HG02870 (cell line): ENCODE measurements at regions not wholly inside any gene's neighbourhood (a gene's known extent, or its start where the extent isn't known, plus 50 kb on each side); places are given as distances from the start of the nearest gene placed in this dataset.

ENCODE experiments used
- ATAC-seq: cut with Tn5 transposase; IDR thresholded peaks from one replicate; pipeline ENCODE4 v1.9.1; 2021; ENCODE audit warnings: mild to moderate bottlenecking, moderate library complexity; ENCODE audit not compliant: unreplicated experiment

DNA sequence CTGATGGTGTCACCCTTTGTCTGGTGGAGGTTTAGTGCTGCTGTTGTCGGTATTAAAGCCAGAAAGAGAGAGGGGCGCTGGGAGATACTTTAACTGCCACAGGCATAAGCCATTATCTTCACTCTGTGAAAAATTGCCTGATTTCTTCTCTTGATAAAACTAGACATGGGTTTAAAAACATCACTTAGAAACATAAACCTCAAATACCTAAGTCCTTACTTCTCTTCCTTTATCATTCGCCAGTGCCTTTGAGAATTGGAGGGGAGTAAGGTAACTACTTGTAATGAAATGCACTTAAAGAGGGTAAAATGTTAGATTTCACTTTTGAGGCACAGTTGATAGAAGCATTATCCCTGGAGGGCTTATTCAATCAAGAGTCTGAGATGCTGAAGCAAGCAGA is 434.5 kb downstream of the OLFM4 start:
- ATAC-seq: no peak

DNA sequence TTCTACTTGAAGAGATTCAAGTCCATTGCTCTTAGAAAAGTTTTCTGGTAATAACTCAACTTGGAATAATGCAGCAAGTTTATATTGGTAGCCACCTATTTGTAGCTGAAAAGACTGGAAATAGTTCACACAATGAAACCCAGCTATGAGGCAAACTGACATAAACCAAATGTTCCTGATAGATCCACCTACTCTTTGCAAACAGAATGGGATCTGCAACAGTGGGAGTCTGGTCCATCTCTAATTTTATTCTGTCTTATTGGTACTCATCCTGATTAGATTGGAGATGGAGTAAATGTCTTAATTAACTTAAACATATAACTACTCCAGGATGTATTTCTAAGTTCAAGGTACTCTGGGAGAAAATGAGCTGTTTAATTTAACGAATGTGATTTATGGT is 438.0 kb downstream of the OLFM4 start:
- no peak for ATAC-seq

- ATAC-seq: no peak
Observed at GRCh38 chr13:53473397-53473796, 444.8 kb downstream of the OLFM4 start.

- no peak for ATAC-seq
Observed at GRCh38 chr13:53474878-53475277, 446.3 kb downstream of the OLFM4 start.

GRCh38 chr13:53490752-53491151 is 462.1 kb downstream of the OLFM4 start:
- no peak for ATAC-seq

GRCh38 chr13:53494406-53494805 is 465.8 kb downstream of the OLFM4 start:
- no peak for ATAC-seq

DNA sequence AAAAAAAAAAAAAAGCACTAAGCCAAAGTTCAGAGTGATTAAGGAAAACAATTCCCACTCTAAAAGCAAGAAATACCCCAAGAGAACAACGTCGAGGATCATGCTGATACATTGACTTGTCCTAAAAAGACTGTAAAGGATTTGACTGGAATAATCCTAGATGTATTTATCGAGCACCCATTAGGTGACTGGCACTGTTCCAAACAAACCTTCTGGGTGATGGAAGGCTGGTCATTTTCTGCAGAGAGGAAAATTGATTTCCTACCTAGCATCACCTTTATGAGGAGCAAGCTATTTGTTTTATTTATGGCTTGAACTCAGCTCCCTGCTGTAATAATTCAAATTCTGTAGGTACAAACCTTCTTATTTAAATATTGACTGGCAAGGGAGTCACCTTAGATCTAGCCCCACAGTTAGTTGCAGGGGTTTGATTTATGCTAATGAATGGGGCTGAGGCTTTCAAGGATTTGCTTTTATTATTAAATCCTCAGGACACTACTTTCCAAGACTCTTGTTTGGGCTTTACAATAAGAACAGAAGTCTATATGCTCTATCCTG is 471.0 kb downstream of the OLFM4 start:
- ATAC-seq: no peak

GRCh38 chr13:53501387-53501786 is 472.8 kb downstream of the OLFM4 start:
- no peak for ATAC-seq

GRCh38 chr13:53507741-53508140 is 479.1 kb downstream of the OLFM4 start:
- no peak for ATAC-seq

- ATAC-seq: no peak
Observed at GRCh38 chr13:53512635-53513034, 484.0 kb downstream of the OLFM4 start.

GRCh38 chr13:53513226-53513625 is 484.6 kb downstream of the OLFM4 start:
- no peak for ATAC-seq

GRCh38 chr13:53520132-53520531 is 491.5 kb downstream of the OLFM4 start:
- ATAC-seq: no peak

- no peak for ATAC-seq
Observed at GRCh38 chr13:53522034-53522433, 493.4 kb downstream of the OLFM4 start.

- ATAC-seq: no peak
Observed at GRCh38 chr13:53537586-53537985, 509.0 kb downstream of the OLFM4 start.

DNA sequence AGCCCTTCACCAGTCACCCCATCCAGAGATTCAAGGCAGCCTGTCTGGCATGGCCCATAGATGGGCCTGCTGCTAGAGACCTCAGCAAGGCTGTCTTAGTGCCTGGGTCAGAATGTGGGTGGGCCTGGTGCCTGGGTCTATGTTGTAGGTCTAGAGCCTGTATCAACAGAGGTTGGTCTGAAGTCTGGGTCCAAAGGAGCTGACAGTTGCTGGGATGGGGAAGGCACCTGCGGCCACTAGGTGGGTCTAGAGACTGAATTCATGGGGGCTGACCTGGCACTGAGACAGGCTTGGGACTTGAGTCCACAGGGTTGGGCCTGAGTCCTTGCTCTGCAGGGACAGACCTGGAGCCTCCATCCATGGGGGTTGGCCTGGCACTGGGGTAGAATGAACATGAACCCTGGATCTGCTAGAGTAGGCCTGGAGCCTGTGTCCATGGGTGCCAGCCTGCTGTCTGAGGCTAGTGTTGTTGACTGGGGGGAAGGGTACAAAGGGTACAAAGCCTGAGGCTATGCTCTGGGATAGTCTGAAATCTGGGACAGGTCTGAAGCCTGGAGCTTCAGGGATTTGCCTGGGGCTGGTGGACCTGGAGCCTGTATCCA is 516.8 kb downstream of the OLFM4 start:
- ATAC-seq: no peak

DNA sequence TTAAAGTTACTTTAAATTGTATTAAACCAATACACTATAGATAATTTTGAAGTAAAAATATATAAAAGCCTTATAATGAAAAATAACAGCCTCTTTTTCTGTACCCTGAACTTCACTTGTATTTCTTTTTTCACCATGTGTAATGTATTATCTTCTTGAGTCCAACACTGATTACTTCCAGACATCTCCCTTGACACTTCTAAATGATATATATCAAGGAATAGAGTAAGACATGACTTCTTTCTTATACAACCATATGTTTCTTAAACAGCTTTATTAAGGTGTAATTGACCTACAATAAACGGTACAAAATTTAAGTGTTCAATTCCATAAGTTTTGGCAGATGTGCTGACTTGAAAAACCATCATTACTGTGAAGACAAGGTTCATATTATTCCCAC is 531.9 kb downstream of the OLFM4 start:
- no peak for ATAC-seq

GRCh38 chr13:53562419-53562818 is 533.8 kb downstream of the OLFM4 start:
- no peak for ATAC-seq

DNA sequence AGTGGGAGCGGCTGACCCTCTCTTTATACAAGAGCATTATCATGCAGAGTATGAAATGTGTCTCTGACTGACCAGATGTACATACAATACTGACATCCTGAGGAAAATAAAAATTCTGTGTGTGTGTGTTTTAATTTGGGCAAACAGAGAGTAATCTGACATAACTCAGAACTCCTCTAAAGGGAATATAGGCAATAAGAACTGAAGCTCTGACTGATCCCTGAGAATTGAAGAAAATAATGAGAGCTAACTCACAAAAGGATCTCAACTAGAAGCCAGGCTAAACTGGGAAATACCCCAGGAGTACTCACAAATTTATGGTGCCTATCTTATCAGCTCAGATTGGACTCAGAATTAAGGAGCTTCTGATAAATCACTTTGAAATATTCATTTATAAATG is 539.9 kb downstream of the OLFM4 start:
- ATAC-seq: no peak

DNA sequence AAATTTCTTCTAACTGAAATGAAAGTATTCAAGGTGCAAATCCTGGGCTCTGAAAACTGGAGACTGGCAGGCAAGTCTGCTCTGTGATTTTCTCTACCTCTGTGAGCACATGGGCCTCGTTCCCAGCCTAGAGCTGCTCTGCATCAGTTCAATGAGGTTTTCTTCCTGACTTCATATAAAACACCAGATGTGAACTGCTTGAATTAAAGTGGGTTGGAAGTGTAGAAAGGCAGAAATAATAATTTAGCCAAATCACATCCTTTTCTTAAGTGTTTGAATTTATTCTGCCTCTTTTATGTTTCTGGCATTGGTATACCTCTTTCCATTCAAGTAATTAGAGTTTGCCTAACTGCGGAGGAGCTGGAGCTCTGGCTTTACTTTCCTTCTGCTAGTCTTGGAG is 540.8 kb downstream of the OLFM4 start:
- ATAC-seq: no peak

DNA sequence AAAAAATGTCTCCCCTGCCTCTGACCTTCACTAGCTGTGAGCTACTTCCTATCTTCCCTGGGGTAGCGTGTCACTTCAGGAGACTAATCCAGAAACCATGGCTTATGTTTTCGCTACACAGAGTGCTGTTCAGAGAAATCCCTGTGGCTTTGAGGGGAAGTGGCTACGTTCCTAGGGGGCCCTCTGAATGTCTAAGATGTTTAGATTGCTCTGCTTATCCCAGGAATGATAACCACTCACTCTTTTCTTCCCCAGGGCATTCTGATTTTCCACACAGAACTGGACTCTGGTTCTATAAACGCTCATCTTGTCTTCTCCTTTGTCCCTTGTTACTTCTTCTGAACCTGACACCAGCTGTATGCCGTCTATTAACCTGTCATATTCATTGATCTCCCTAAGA is 572.5 kb downstream of the OLFM4 start:
- no peak for ATAC-seq

DNA sequence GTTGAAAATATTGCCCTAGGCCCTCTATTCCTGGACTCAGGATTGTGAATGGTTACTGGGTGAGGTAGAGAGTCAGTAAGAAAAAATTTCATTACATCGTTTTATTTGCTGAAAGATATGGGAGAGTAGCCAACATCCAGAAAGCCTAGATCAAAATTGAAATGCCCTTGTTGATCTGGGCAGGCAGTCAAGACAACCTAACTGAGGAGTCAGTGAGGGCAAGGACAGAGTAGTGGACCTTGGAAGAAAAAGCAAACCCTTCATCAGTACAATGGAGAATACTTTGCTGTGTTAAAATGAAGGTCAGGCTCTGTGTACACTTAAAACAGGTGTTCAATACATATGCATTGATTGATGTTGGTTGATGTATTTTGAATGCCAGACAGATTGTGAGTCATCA is 576.7 kb downstream of the OLFM4 start:
- ATAC-seq: no peak

DNA sequence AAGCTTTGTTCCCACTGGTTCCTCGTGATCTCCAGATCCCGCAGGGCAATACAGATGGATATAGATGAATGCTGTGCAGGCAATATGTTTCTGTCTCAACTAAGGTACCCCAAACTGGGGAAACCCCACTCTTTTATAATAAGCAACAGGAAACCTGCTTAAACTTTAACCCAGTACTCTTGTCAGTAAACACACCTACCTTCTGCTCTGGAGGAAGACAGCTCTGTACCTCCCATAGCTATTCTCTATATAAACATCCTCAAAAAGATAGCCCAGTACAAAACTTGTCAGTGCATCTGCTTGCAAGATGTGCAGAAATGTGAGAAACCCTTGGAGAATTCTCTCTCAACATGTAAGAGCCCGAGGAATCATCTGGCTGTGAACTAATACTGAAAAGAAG is 583.6 kb downstream of the OLFM4 start:
- ATAC-seq: no peak

DNA sequence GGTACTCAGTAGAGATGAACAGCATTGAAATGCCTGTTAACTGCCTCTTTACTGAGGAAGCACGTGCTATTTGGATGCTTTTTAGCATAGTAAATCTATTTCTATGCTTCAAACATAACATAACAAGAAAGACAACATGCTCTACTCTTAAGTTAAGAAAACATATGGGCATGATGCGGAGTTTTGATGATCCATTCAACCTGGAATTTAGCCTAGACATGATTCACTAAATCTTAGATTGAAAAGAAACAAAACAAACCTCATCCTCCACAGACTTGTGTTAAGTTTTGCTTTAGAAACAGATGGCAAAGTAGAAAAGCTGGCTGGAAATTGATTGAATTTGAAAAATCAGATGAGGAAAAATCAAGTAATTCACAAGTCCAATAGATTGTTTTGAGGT is 593.8 kb downstream of the OLFM4 start:
- ATAC-seq: no peak
